ENCODE measurements at regions not wholly inside any gene's neighbourhood (a gene's known extent, or its start where the extent isn't known, plus 50 kb on each side); places are given as distances from the start of the nearest gene placed in this dataset.

GRCh38 chr10:53713431-53713830 lies 940.8 kb upstream of the MBL2 start:
- TF ChIP-seq CEBPB (IDR thresholded peaks at IDR 0.05) (no peak), E2F6 (IDR thresholded peaks at IDR 0.05; ENCODE audit: borderline replicate concordance, low read depth) (no peak), CBX8 (IDR thresholded peaks at IDR 0.05) (no peak), BHLHE40 (IDR thresholded peaks at IDR 0.05; ENCODE audit: low read depth, low read length) (no peak), MAFK (IDR thresholded peaks at IDR 0.05; ENCODE audit: partially characterized antibody) (no peak), MYC (IDR thresholded peaks at IDR 0.05; ENCODE audit: borderline replicate concordance, low read length) (no peak)
- DNase-seq (ENCODE audit: low read depth in 1 of 2, low spot score in 1 of 2) (no peak), FAIRE-seq (no peak), ATAC-seq (no peak)
- Histone ChIP-seq H3K9me3 (no peaks in the 10 kb centered on the region; the same call in 2 of the 3 replicates), H3K4me2 (no peak overlapping the region), H3K4me3 (no peak overlapping the region), H3K4me1 (no peaks in the 10 kb centered on the region), H3K27ac (no peak overlapping the region)
- POLR2A ChIA-PET: no interaction called here
- CTCF ChIA-PET: no interaction called here

- ATAC-seq (no peak), FAIRE-seq (no peak), DNase-seq (ENCODE audit: low read depth in 1 of 2, low spot score in 1 of 2) (no peak)
- ChIA-PET CTCF (no interaction called here), POLR2A (no interaction called here)
- 16% methylated on average over 2 of the region's 2 CpGs for WGBS (ENCODE audit: missing lambda C conversion rate)
- no peaks in the 10 kb centered on the region for H3K9me3 ChIP-seq
- no peak overlapping the region for H3K4me2 ChIP-seq
- H3K4me3 ChIP-seq: no peak overlapping the region
- TF ChIP-seq POLR2AphosphoS2 (conservative IDR thresholded peaks at IDR 0.05; ENCODE audit: low read length): no peak
- H3K27ac ChIP-seq: no peak overlapping the region
- H3K4me1 ChIP-seq: no peaks in the 10 kb centered on the region
These were observed 929.9 kb upstream of the MBL2 start for GRCh38 chr10:53702489-53702888.

- ATAC-seq (no peak), DNase-seq (ENCODE audit: low read depth in 1 of 2, low spot score in 1 of 2) (no peak), FAIRE-seq (no peak)
- CTCF ChIA-PET: no interaction called here
- no peak overlapping the region for H3K4me2 ChIP-seq
- no peaks in the 10 kb centered on the region for H3K9me3 ChIP-seq
- no peak overlapping the region for H3K27ac ChIP-seq
- no peaks in the 10 kb centered on the region for H3K4me1 ChIP-seq
- H3K4me3 ChIP-seq: no peak overlapping the region
- TF ChIP-seq CTCF (IDR thresholded peaks at IDR 0.05) (no peak), PHF8 (IDR thresholded peaks at IDR 0.05; ENCODE audit: borderline replicate concordance, low read depth) (no peak), ELK1 (IDR thresholded peaks at IDR 0.05; ENCODE audit: low read depth, low read length) (no peak), FOSL2 (IDR thresholded peaks at IDR 0.05) (no peak), FOSL2 (CRISPR knock-in tag; IDR thresholded peaks at IDR 0.05) (no peak), SREBF2 (IDR thresholded peaks at IDR 0.05) (no peak), RFX5 (IDR thresholded peaks at IDR 0.05) (no peak), HMGXB4 (CRISPR knock-in tag; IDR thresholded peaks at IDR 0.05; ENCODE audit: borderline replicate concordance) (no peak), ZSCAN20 (CRISPR knock-in tag; IDR thresholded peaks at IDR 0.05) (no peak), RARB (CRISPR knock-in tag; IDR thresholded peaks at IDR 0.05) (no peak)
- POLR2A ChIA-PET: no interaction called here
These were observed 928.6 kb upstream of the MBL2 start for GRCh38 chr10:53701213-53701612.

GRCh38 chr10:53700278-53700677 lies 927.7 kb upstream of the MBL2 start:
- ChIA-PET CTCF (no interaction called here), POLR2A (no interaction called here)
- TF ChIP-seq CEBPB (IDR thresholded peaks at IDR 0.05) (no peak), KDM1A (IDR thresholded peaks at IDR 0.05; ENCODE audit: low read depth) (no peak), KDM5A (IDR thresholded peaks at IDR 0.05) (no peak), POLR2A (IDR thresholded peaks at IDR 0.05; ENCODE audit: low read length) (no peak), CHD2 (IDR thresholded peaks at IDR 0.05; ENCODE audit: low read length, partially characterized antibody) (no peak), NPAS2 (CRISPR knock-in tag; IDR thresholded peaks at IDR 0.05; ENCODE audit: borderline replicate concordance) (no peak), RCOR1 (IDR thresholded peaks at IDR 0.05; ENCODE audit: low read depth, low read length) (no peak), POLR2AphosphoS2 (conservative IDR thresholded peaks at IDR 0.05; ENCODE audit: low read length) (no peak), NFE2L2 (conservative IDR thresholded peaks at IDR 0.05; ENCODE audit: low read length) (no peak), BCL3 (IDR thresholded peaks at IDR 0.05) (no peak), CBX8 (IDR thresholded peaks at IDR 0.05) (no peak), TFCP2L1 (CRISPR knock-in tag; IDR thresholded peaks at IDR 0.05) (no peak), RFX5 (IDR thresholded peaks at IDR 0.05) (no peak), GATA3 (IDR thresholded peaks at IDR 0.05; ENCODE audit: borderline replicate concordance) (no peak)
- Histone ChIP-seq H3K4me2 (no peak overlapping the region), H3K4me1 (no peaks in the 10 kb centered on the region), H3K27ac (no peak overlapping the region), H3K9me3 (no peaks in the 10 kb centered on the region), H3K4me3 (no peak overlapping the region)
- 34% methylated on average over 6 of the region's 6 CpGs for WGBS (ENCODE audit: missing lambda C conversion rate)
- ATAC-seq (no peak), FAIRE-seq (no peak), DNase-seq (ENCODE audit: low read depth in 1 of 2, low spot score in 1 of 2) (no peak)

Measured in A549 (cell line).